ENCODE measurements at regions not wholly inside any gene's neighbourhood (a gene's known extent, or its start where the extent isn't known, plus 50 kb on each side); places are given as distances from the start of the nearest gene placed in this dataset.

- Histone ChIP-seq H3K27me3 (ENCODE audit: insufficient read depth, low read length) (no peaks in the 10 kb centered on the region), H3K9me3 (ENCODE audit: control insufficient read depth in 1 of 2, insufficient read depth in 1 of 2, low read depth in 1 of 2, low read length in 2 of 2) (no peaks in the 10 kb centered on the region), H3K9ac (ENCODE audit: low read length) (no peak overlapping the region), H3K27ac (ENCODE audit: low read depth, low read length) (no peak overlapping the region), H3K4me3 (replicated peaks in 1 of 2; ENCODE audit: low read depth in 1 of 2, low read length in 2 of 2) (no peak overlapping the region), H3K79me2 (ENCODE audit: insufficient read depth, low read length) (no peaks in the 10 kb centered on the region), H3K9me2 (ENCODE audit: insufficient read depth) (no peaks in the 10 kb centered on the region), H3K4me1 (ENCODE audit: control insufficient read depth in 1 of 2, insufficient read depth in 2 of 2, low read length in 2 of 2) (no peaks in the 10 kb centered on the region), H2AFZ (ENCODE audit: low read depth, low read length, poor library complexity, severe bottlenecking) (no peak overlapping the region), H3K36me3 (ENCODE audit: control insufficient read depth in 1 of 2, insufficient read depth in 2 of 2, low read length in 2 of 2) (no peaks in the 10 kb centered on the region), H3K4me2 (ENCODE audit: low read length) (no peak overlapping the region), H4K20me1 (ENCODE audit: insufficient read depth) (no peaks in the 10 kb centered on the region)
- no peak for ATAC-seq
- intact Hi-C loops (cut with micrococcal nuclease): no loop called here
- ChIA-PET POLR2A (no interaction called here), CTCF (no interaction called here), RAD21 (ENCODE audit: low non-redundant PET in 1 of 2, low total read pairs in 2 of 2, uncharacterized antibody in 2 of 2, unreplicated experiment in 2 of 2) (no interaction called here)
- BruUV-seq (replicated peaks): no TSS peak
- TF ChIP-seq MAX (IDR thresholded peaks at IDR 0.05) (no peak), RAD21 (IDR thresholded peaks at IDR 0.05; ENCODE audit: low read depth) (no peak), REST (IDR thresholded peaks at IDR 0.05; ENCODE audit: low read depth) (no peak)
- no peak for DNase-seq (ENCODE audit: low read depth, low spot score)
Measured at GRCh38 chrX:85570496-85570895, 191.0 kb upstream of the POF1B start.

GRCh38 chrX:85569686-85570085 is 190.2 kb upstream of the POF1B start:
- ChIA-PET RAD21 (ENCODE audit: low non-redundant PET in 1 of 2, low total read pairs in 2 of 2, uncharacterized antibody in 2 of 2, unreplicated experiment in 2 of 2) (no interaction called here), CTCF (no interaction called here)
- no TSS peak for BruUV-seq (replicated peaks)

More at GRCh38 chrX:85569686-85570085, 190.2 kb upstream of the POF1B start:
- no peaks in the 10 kb centered on the region for H3K36me3 ChIP-seq (ENCODE audit: control insufficient read depth in 1 of 2, insufficient read depth in 2 of 2, low read length in 2 of 2)
- H2AFZ ChIP-seq (ENCODE audit: low read depth, low read length, poor library complexity, severe bottlenecking): no peak overlapping the region
- H3K27me3 ChIP-seq (ENCODE audit: insufficient read depth, low read length): no peaks in the 10 kb centered on the region
- no peak overlapping the region for H3K27ac ChIP-seq (ENCODE audit: low read depth, low read length)
- intact Hi-C loops (cut with micrococcal nuclease): no loop called here
- no peaks in the 10 kb centered on the region for H3K4me1 ChIP-seq (ENCODE audit: control insufficient read depth in 1 of 2, insufficient read depth in 2 of 2, low read length in 2 of 2)
- ATAC-seq (no peak), DNase-seq (ENCODE audit: low read depth, low spot score) (no peak)
- no peak overlapping the region for H3K4me3 ChIP-seq (replicated peaks in 1 of 2; ENCODE audit: low read depth in 1 of 2, low read length in 2 of 2)
- no peaks in the 10 kb centered on the region for H3K79me2 ChIP-seq (ENCODE audit: insufficient read depth, low read length)
- TF ChIP-seq EGR1 (IDR thresholded peaks at IDR 0.05; ENCODE audit: low read depth): no peak
- TF ChIP-seq CBX3 (IDR thresholded peaks at IDR 0.05; ENCODE audit: low read depth): no peak
- TF ChIP-seq SIN3A (IDR thresholded peaks at IDR 0.05; ENCODE audit: low read depth): no peak
- TF ChIP-seq FOSL1 (IDR thresholded peaks at IDR 0.05; ENCODE audit: low read depth): no peak
- TF ChIP-seq SRF (IDR thresholded peaks at IDR 0.05; ENCODE audit: low read depth): no peak
- TF ChIP-seq EZH2phosphoT487 (IDR thresholded peaks at IDR 0.05; ENCODE audit: borderline replicate concordance): no peak
- TF ChIP-seq ELF1 (IDR thresholded peaks at IDR 0.05; ENCODE audit: borderline replicate concordance, low read depth): no peak
- H4K20me1 ChIP-seq (ENCODE audit: insufficient read depth): no peaks in the 10 kb centered on the region
- H3K4me2 ChIP-seq (ENCODE audit: low read length): no peak overlapping the region
- POLR2A ChIA-PET: no interaction called here
- H3K9ac ChIP-seq (ENCODE audit: low read length): no peak overlapping the region
- no peaks in the 10 kb centered on the region for H3K9me2 ChIP-seq (ENCODE audit: insufficient read depth)
- no peaks in the 10 kb centered on the region for H3K9me3 ChIP-seq (ENCODE audit: control insufficient read depth in 1 of 2, insufficient read depth in 1 of 2, low read depth in 1 of 2, low read length in 2 of 2)
